GM19351 (cell line): ENCODE measurements at regions not wholly inside any gene's neighbourhood (a gene's known extent, or its start where the extent isn't known, plus 50 kb on each side); places are given as distances from the start of the nearest gene placed in this dataset.

Source experiments
- ATAC-seq: cut with Tn5 transposase; IDR thresholded peaks from one replicate; pipeline ENCODE4 v1.9.1; 2021; ENCODE audit warnings: mild to moderate bottlenecking, moderate library complexity; ENCODE audit not compliant: unreplicated experiment

DNA sequence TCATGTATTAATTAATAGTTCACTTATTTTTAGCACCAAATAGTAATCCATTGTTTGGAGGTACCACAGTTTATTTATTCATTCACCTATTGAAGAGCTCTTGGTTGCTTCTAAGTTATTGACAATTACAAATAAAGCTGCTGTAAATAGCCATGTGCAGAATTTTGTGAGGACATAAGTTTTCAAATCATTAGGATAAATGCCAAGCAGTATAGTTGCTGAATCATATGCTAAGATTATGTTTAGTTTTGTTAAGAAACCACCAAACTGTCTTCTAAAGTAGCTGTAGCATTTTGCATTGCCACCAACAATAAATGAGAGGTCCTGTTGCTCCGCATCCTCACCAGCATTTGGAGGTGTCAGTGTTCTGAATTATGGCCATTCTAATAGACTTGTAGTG, 2126.8 kb downstream of the PCDH9 start:
- ATAC-seq: no peak

DNA sequence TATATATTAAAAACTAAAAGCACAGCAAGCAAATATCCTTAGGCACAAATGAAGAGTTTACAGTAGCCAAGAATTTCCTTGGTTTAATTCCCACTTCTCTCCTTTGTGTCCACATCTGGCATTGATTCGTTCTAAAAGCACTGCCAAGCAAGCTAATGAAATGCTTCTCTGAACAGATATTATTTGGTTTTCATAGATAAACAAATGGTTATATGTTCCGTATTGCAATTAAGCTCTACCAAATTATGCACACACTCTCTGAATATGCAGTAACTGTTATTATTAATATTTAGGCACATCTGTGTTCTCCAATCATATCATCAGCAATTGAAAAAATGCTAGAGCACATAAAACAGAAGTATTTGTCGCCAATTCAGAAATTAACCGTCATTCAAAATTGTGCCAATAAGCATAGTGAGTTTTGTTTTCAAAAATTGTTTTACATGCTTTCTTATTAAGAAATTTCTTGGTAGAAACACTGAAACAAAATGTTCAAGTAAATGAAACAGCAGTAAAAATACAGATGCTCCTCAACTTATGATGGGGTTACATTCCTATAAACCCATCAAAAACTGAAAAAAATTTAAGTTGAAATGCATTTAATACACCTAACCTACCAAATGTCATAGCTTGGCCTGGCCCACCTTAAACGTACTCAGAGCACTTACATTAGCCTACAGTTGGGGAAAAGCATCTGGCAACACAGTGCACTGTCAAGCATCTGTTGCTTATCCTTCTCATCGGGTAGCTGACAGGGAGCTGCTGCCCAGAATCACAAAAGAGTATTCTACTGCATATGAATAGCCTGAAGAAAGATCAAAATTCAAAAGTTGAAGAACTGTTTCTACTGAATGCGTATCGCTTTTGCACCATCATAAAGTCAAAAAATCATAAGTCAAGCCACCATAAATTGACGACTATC, 2134.7 kb downstream of the PCDH9 start:
- no peak for ATAC-seq

DNA sequence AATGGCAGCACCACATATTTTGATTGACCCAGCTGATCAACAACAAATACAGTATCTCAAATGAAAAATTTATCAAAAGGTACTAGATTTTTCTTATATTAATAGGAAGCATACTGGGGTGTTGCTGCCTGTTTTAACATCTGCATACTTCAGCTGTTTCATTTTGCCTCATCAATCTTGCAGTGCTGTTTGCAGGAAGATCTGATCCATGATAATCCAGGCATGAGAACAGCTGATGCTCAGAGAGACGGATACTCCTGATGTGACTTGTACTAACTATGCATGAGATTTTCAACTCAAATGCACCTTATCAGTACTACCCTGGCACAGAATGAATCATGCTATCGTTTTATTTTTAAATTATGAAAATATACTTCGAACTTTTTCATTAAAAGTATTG, 2136.8 kb downstream of the PCDH9 start:
- no peak for ATAC-seq

DNA sequence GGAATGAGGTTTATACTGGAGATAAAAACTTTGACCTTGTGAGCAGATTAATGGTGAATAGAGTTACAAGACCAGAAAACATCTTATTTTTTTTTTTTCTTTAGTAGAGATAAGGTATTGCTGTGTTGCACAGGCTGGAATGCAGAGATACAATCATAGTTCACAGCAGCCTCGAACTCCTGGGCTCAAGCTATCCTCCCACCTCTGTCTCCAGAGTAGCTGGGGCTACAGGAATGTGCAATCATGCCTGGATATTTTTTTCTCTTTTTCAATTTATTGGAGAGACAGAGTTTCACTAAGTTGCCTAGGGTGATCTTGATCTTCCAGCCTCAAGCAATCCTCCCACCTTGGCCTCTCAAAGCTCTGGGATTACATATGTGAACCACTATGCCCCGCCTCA, 2139.1 kb downstream of the PCDH9 start:
- ATAC-seq: no peak

DNA sequence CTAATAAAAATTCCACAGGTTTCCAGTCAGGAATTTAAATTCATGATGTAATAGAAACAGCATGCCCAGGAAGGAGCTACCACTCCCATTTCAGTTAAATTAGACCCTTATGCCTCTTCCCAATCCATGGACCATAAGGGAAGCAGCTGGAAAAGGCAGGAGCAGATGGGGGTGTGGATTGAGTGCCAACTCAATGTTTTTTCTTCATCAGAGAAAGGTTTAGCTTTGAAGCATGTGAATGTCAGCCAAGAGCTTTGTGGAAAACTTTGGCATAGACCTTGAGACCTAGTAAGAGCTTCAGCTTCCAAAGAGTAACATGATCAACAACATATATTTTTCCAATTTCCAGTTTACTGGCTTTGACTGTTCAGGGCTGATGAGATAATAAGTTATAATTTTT, 2139.9 kb downstream of the PCDH9 start:
- no peak for ATAC-seq

DNA sequence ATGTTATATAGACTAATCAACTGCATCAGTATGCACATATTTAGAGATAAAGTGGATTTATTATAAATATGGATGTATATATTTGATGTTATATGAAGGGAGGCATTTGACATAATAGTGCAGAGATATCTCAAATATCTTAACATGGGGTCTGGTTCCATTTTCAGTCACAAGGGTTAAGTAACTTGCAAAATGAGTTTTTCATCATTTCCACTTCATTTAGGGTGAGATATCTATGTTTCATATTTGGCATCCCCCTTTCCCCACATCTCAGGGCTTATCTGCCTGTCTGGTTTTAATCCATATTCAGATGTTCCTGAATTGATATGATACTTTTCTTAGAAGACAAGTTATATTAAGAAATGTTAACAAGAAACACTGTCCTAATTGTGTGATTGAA, 2141.2 kb downstream of the PCDH9 start:
- no peak for ATAC-seq

DNA sequence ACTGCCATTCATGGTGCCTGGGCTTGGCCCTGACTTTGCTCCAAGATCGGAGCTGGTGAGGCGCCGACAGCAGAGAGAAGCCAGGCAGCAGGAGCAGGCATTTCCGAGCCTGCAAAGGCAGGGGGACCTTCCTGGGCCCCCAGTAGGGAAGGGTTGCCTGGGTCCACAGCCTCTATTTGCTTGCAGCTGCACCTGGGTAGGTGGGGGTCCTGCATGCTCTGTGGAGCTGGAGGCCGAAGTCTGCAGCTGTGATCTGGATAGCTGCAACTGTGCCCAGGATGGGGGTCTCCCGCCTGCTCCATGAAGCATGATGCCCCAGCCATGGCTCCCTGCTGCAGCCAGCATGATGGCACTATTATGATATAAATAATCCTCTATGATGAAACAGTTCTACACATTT, 2144.2 kb downstream of the PCDH9 start:
- ATAC-seq: no peak

DNA sequence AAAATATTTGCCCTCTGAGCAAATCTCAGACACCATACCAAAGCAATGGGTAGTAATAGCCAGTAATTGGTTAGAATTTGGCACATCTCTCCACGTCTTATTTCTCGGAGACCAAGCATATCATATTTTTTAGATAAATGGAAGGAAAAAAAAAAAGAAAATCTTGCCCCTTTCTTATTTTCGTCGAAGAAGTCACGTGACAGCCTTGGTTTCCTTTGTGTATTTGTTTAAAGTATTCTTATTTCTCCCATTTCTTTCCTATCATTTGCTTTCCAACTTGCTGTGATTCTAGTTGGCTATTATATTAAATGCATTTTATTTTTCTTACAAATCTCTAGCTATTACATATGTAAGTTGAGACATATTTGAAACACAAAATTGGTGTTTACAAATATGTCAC, 2155.9 kb downstream of the PCDH9 start:
- no peak for ATAC-seq

DNA sequence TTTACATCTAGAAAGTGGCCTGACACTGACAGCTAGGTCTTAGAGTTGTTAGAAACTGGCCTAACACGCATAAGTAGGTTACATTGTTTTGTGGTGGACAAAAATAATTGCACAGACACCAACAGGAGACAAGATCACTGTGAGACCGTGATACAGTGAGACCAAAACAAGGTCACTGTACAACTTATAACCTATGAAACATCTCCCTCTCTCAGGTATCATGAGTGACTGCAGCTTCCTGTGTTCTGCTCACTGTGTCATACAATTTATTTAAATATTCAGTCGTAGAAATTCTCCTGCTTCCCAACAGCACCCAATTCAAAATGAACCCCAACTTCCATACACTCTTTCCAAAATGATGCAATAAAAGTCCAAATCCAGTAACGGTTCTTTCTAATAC, 2165.2 kb downstream of the PCDH9 start:
- no peak for ATAC-seq

DNA sequence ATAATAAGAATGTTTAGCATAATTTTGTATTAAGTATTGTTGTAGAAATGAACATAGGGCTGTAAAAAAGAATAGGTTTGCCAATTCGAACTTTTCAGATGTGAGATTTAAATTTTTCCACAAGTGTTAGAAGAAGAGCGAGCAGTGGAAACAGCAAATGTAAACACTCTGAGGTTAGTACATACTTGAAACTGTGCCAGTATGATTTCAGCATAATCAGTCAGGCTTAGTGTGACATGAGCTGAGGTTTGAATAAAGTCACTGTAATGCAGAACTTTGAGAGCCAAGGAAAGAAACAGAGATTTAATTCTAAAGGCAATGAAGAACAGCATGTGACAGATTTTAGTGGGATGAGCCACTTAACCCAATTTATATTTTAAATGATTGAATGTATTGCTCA, 2166.4 kb downstream of the PCDH9 start:
- no peak for ATAC-seq

DNA sequence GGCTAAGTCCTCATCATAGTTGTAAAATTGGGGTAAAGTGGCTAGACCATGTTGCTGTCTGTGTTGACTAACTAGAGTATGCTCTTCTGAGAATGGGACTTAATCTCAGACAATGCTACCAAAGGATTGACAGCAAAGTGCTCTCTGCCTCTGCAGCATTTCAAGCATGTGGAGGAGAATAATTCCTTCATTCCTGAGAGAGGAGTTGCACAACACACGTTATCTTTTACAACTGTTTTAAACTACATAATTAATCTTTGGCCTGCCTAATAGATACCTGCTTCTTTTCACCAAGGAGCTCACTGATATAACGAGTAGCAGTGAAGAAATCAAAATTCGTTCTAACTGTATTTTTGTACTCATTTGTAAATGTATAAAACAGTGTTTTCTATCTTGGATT, 2172.2 kb downstream of the PCDH9 start:
- ATAC-seq: no peak

DNA sequence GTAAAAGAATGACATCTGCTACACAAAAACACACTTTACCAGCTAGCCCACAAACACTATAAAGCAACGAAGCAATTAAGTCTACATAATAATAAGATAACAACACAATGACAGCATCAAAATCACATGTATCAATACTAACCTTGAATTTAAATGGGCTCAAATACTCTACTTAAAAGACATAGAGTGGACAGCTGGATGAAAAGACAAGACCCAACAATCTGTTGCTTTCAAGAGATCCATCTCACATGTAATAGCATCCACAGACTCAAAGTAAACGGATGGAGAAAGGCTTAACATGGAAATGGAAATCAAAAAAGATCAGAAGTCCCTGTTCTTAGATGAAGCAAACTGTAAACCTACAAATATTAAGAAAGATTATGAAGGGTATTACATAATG, 2175.9 kb downstream of the PCDH9 start:
- ATAC-seq: no peak

DNA sequence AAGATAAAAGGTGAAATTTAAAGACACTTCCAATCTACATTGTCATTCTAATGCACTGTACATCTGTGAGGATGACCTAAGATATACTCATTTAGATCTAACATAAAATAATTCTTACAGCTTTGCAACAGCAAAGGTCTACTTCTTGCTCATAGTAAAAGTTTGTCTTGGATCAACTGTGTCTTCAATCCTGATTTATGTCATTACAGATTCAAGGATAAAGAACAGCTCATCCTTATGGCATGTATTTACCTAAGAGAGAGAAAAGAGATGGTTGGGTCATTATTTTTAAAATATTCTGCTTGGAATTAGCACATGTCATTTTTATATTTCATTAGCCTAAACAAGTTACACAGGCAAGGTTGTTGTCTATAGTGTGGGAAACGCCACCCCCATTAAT, 2193.1 kb downstream of the PCDH9 start:
- no peak for ATAC-seq

DNA sequence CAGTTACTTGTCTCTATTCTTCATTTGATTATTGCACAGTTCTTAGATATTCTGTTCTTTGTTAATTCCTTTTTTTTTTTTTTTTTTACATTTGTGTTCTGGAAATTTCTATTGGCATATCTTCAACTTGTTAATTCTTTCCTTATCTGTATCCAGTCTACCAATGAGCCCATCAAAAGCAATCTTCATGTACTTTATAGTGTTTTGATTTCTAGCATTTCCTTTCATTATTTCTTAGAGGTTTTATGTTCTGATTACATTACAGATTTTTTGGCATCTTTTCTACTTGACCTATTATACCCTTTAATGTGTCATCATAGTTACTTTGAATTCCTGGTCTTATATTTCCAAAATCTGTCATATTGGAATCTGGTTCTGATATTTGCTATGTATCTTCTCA, 2194.8 kb downstream of the PCDH9 start:
- no peak for ATAC-seq

DNA sequence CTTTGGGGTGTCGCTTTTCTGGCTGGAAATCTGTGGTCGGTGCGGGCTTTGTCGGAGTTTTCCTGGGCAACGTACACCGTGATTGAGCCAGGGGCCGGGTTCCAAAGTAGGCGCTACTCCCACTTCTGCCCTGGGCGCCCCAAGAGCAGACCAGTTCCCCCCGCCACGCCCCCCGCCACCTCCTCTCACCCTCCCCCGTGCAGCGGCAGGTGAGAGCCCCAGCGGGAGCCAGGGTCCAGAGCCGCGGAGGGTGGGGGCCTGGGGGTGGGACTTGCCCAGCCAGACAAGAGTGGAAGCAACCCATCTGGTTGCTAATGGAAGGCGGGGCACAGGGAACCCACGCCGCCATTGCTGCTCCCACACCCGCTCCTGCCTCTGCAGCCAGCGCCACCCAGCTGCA, 2195.9 kb downstream of the PCDH9 start:
- ATAC-seq: no peak

DNA sequence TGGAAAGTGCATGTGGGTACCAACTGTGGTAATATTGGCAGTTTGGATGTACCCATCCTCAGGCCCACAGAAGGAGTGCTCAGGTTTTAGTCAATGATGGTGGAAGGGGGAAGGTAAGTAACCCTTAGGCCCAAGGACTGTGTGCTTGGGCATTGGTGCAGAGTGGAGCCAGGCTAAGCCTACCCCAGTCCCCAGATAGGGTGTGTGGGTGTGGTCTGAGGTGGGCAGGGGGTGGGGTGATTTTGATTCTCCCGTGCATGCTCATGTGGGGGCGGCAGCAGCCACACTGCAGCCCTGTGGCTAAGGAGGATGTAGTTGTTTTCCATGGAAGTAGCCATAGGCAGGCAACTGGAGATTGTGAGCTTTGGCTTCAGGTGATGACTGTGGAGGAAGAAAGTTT, 2197.3 kb downstream of the PCDH9 start:
- ATAC-seq: no peak

DNA sequence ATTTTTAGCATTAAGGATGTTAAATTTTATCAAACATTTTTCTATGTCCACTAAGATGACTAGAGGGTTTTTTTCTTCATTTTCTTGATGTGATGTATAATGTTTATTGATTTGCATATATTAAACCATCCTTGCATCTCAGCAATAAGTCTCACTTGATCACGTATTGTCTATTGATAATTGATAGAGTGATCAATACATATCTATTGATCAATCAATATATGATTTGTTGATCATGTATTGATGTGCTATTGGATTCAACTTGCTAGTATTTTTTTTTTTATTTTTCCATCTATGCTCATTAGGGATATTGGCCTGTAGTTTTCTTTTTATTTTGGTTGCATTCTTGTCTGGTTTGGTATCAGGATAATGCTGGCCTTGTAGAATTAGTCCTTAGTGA, 2202.0 kb downstream of the PCDH9 start:
- no peak for ATAC-seq

DNA sequence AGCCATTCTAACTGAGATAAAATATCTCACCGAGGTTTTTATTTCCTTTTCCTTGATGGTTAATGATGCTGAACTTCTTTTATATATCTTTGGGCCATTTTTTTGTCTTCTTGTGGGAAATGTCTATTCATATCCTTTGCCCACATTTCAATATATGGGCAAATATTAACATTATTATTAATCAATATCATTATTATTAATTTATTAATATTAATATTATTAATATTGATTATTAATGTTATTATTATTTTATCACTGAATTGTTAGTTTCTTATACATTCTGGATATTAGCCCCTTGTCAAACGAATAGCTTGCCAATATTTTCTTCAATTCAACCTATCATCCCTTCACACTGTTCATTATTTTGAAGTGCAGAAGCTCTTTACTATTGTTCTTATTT, 2203.6 kb downstream of the PCDH9 start:
- ATAC-seq: no peak

DNA sequence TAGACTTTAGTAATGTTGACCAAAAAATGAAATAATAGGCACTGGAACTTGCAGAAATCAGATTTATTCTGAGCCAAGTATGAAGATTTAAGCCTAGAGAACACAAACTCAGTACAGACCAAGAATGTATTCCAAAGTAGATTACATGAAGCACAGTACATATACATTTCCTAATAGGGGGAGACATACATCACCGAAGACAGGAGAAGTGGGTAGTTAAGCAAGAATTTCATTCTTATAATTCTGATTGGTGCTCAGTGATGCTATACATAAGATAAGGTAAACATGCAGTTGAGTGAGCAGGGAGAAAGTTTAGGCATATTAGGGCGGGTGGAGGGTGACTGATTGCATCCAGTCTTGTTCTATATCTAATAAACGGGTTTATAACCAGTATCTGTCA, 2218.8 kb downstream of the PCDH9 start:
- no peak for ATAC-seq

DNA sequence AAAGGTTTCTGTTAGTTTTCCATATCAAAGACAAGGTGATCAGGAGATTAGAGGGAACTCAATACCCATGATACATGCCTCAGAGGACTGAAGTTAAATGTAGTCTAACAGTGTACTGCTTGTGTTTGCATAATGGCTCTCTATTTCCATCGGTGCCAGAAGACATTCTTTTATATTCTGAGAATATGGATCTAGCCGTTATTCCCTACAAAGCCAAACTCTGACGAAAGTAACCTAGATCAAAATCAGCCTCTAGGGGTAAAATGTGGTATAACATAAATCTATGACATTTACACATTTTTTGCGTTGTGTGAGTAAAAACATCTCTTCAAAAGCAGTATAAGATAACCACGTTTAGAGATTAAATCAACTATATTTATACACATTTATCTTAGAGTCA, 2232.7 kb downstream of the PCDH9 start:
- ATAC-seq: no peak

DNA sequence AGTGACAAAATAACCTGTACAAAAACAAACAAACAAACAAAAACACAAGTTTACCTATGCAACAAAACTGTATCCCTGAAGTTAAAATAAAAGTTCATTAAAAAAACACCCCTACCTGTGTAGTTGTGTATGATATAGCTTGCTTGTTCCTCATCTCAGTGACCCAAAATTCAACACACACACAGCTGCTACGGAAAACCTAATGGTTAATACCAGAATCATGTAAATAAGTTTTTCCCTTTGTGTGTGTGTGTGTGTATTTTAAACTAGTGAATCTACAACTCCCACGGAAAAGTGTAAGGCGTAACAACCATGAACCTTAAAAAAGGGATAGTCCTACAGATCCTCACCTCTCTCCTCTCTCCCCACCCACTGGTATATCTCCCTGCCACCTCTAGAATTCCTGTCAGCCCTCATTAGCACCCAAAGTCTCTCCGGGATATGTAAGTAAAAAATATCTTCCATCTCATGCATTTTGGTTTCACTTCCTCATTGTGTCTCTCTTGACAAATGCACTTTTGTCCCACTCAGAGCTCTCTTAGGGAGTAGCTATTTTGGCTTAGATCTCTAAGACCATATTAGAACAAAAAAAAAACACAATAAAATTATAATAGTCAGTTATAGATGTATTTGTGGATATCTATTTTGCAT, 2236.5 kb downstream of the PCDH9 start:
- peak; percentile 80 for ATAC-seq

DNA sequence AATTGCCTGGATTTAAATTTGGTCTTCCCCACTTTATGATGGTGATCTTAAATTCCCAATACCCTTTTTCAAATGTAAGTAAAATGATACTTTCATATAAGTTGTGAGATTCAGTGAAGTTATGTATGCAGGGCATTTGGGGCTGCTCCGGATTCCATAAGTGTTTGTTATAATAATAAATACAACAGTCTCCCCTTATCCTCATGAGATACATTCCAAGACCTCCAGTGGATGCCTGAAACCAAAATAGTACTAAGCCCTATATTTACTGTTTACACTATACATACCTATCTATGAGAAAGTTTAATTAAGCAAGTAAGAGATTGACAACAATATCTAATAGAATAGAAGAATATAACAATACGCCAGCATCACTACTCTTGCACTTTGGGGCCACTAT, 2237.8 kb downstream of the PCDH9 start:
- no peak for ATAC-seq

DNA sequence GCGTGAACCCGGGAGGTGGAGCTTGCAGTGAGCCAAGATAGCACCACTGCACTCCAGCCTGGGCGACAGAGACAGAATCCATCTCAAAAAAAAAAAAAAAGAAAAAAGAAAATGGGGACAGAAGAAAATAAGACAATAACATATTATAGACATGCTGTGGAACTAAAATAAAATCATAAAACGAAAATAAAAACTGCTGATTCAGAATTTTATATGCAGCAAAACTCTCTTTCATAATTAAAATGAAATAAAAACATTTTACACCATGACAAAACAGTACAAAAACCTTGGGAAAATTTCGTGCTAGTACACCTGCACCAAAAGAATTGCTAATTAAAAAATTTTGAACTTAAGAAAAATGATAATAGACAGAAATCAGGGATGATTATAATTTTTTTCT, 2245.1 kb downstream of the PCDH9 start:
- no peak for ATAC-seq
